ENCODE measurements at regions not wholly inside any gene's neighbourhood (a gene's known extent, or its start where the extent isn't known, plus 50 kb on each side); places are given as distances from the start of the nearest gene placed in this dataset.

- H2BK12ac ChIP-seq (ENCODE audit: low read depth, low read length): no peak overlapping the region
- no peak overlapping the region for H3K56ac ChIP-seq (replicated peaks; ENCODE audit: insufficient read length, low read depth, low read length)
- H2BK15ac ChIP-seq (ENCODE audit: low read length): no peak overlapping the region
- H2BK20ac ChIP-seq (ENCODE audit: low read length): no peak overlapping the region
- no peaks in the 10 kb centered on the region for H3K79me2 ChIP-seq (ENCODE audit: control insufficient read depth in 1 of 2, insufficient read depth in 2 of 2, low read length in 2 of 2)
- DNase-seq (ENCODE audit: low read depth in 1 of 2, low spot score in 2 of 2) (no peak), FAIRE-seq (no peak)
- H3K27me3 ChIP-seq (replicated peaks in 1 of 4; ENCODE audit: control insufficient read depth in 3 of 4, extremely low read depth in 1 of 4, insufficient read depth in 3 of 4, low read length in 3 of 4): no peaks in the 10 kb centered on the region
- H3K4me3 ChIP-seq (ENCODE audit: extremely low read depth in 1 of 4, insufficient read depth in 2 of 4, low read depth in 3 of 4, low read length in 4 of 4): no peak overlapping the region
- H4K8ac ChIP-seq (ENCODE audit: extremely low read depth, insufficient read depth, low read length): no peak overlapping the region
- H4K5ac ChIP-seq (ENCODE audit: insufficient read length, low read depth, low read length): no peak overlapping the region
- no peak overlapping the region for H3K9ac ChIP-seq (replicated peaks in 1 of 4; ENCODE audit: extremely low read depth in 1 of 4, low read depth in 3 of 4, low read length in 3 of 4)
- ChIA-PET CTCF (ENCODE audit: partially characterized antibody) (interaction anchor here (0.6 kb wide), 1 partner anchor 149 kb away, joined by 3 read pairs; no protein-coding TSS in a partner anchor), POLR2A (ENCODE audit: partially characterized antibody) (no interaction called here)
- no peak overlapping the region for H2BK5ac ChIP-seq (ENCODE audit: low read depth, low read length)
- no peak overlapping the region for H3K4me2 ChIP-seq (ENCODE audit: insufficient read depth in 1 of 2, low read depth in 2 of 2, low read length in 2 of 2)
- no peak overlapping the region for H3K4ac ChIP-seq (replicated peaks; ENCODE audit: insufficient read length, low read depth, low read length)
- TF ChIP-seq, protein P1, sequence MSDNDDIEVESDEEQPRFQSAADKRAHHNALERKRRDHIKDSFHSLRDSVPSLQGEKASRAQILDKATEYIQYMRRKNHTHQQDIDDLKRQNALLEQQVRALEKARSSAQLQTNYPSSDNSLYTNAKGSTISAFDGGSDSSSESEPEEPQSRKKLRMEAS (IDR thresholded peaks at IDR 0.05): no peak
- no peak for TF ChIP-seq ATF2 (IDR thresholded peaks at IDR 0.05; ENCODE audit: low read length)
- H2AK5ac ChIP-seq (ENCODE audit: low read depth, low read length): no peak overlapping the region
- peaks cover 0 to 3% of the 10 kb centered on the region in 2 experiments; a peak in 1 of 4 replicates for H3K9me3 ChIP-seq (ENCODE audit: insufficient read depth in 2 of 2, low read depth in 1 of 2, low read length in 1 of 2)
- no peaks in the 10 kb centered on the region for H4K20me1 ChIP-seq (replicated peaks in 1 of 2; ENCODE audit: control insufficient read depth in 1 of 2, insufficient read depth in 2 of 2, low read length in 2 of 2)
- H4K91ac ChIP-seq (replicated peaks; ENCODE audit: insufficient read length, low read length): no peak overlapping the region
- no peaks in the 10 kb centered on the region for H3K36me3 ChIP-seq (ENCODE audit: control insufficient read depth in 2 of 4, insufficient read depth in 4 of 4, low read length in 3 of 4)
- H3K14ac ChIP-seq (ENCODE audit: insufficient read length): no peak overlapping the region
- no peak overlapping the region for H3K18ac ChIP-seq (ENCODE audit: extremely low read depth, low read length)
- no peak overlapping the region for H3K23ac ChIP-seq (ENCODE audit: insufficient read length)
- peak overlapping the region; percentile 83; the same call in 1 of the 2 replicates for H2AFZ ChIP-seq (ENCODE audit: low read length)
- H3K23me2 ChIP-seq (ENCODE audit: low read depth, low read length): no peaks in the 10 kb centered on the region
- peaks cover 0 to 9% (median 4%) of the 10 kb centered on the region in 4 experiments; a peak in 4 of 7 replicates for H3K4me1 ChIP-seq (replicated peaks in 1 of 4; ENCODE audit: control insufficient read depth in 3 of 4, insufficient read depth in 4 of 4, low read length in 3 of 4)
- no peak overlapping the region for H3K27ac ChIP-seq (ENCODE audit: low read depth, low read length)
- H2BK120ac ChIP-seq (replicated peaks; ENCODE audit: low read depth, low read length): no peak overlapping the region
- no peaks in the 10 kb centered on the region for H3K79me1 ChIP-seq (ENCODE audit: low read depth, low read length)
Measured at GRCh38 chr4:124904723-124905388, 192.3 kb upstream of the ANKRD50 start.

Measured in H1 (cell line).